Natural killer cell (primary cell): ENCODE measurements at regions not wholly inside any gene's neighbourhood (a gene's known extent, or its start where the extent isn't known, plus 50 kb on each side); places are given as distances from the start of the nearest gene placed in this dataset.

ENCODE experiments used
- ATAC-seq, 3 donors: fragments of 150-1000 bp in 2 of 3; fragments of 200-7000 bp in 1 of 3; cut with Tn5 transposase; 1 replicate in 1 of 3; 2 replicates in 2 of 3; pipeline ENCODE4 v1.10.0; 2021; ENCODE audit warnings: mild to moderate bottlenecking in 2 of 3, moderate library complexity in 2 of 3
- DNase-seq, 2 donors: peaks; one replicate each; pipeline versions ENCODE4 v3.0.0 to v3.0.0-alpha.2; 2013 to 2021; ENCODE audit warnings: mixed read lengths in 1 of 2
- H3K27ac ChIP-seq: one replicate; pipeline ENCODE4 v1.5.1; 2013; ENCODE audit warnings: mild to moderate bottlenecking, low read length
- H3K27me3 ChIP-seq: one replicate; pipeline ENCODE4 v1.6.1; 2013; ENCODE audit warnings: low read length; ENCODE audit not compliant: control insufficient read depth, insufficient read depth
- H3K36me3 ChIP-seq: one replicate; pipeline ENCODE4 v1.6.1; 2013; ENCODE audit warnings: low read length; ENCODE audit not compliant: control insufficient read depth, insufficient read depth
- H3K4me1 ChIP-seq: one replicate; pipeline ENCODE4 v1.6.1; 2013; ENCODE audit warnings: low read length; ENCODE audit not compliant: control insufficient read depth, insufficient read depth
- H3K4me3 ChIP-seq: one replicate; pipeline ENCODE4 v1.5.1; 2013; ENCODE audit warnings: low read length
- H3K9me3 ChIP-seq: one replicate; pipeline ENCODE4 v1.6.1; 2013; ENCODE audit warnings: low read length; ENCODE audit not compliant: control insufficient read depth, insufficient read depth
- H3K27ac Mint-ChIP-seq, 2 donors: one replicate each; pipeline ENCODE4 v1.8.0; 2022; ENCODE audit warnings: mild to moderate bottlenecking in 2 of 2, mixed read lengths in 2 of 2, moderate library complexity in 1 of 2
- H3K27me3 Mint-ChIP-seq, 2 donors: one replicate each; pipeline ENCODE4 v1.8.0; 2022; ENCODE audit warnings: low read depth in 2 of 2, mixed read lengths in 2 of 2
- H3K36me3 Mint-ChIP-seq: one replicate; pipeline ENCODE4 v1.8.0; 2022; ENCODE audit warnings: mixed read lengths
- H3K4me1 Mint-ChIP-seq, 2 donors: one replicate each; pipeline ENCODE4 v1.8.0; 2022; ENCODE audit warnings: mixed read lengths in 2 of 2
- H3K4me3 Mint-ChIP-seq: one replicate; pipeline ENCODE4 v1.8.0; 2022; ENCODE audit warnings: mild to moderate bottlenecking, moderate library complexity, mixed read lengths
- H3K9me3 Mint-ChIP-seq, 2 donors: one replicate each; pipeline ENCODE4 v1.8.0; 2022; ENCODE audit warnings: mixed read lengths in 2 of 2
- WGBS: methylation state at CpG from one replicate; pipeline ENCODE4 v1.1.7; 2013; ENCODE audit warnings: missing lambda C conversion rate; ENCODE audit not compliant: insufficient coverage; 5-methylcytosine and 5-hydroxymethylcytosine counted together
- intact Hi-C: fragments of 100-400 bp; cut with micrococcal nuclease; formaldehyde crosslinking; loops from one replicate; pipeline ENCODE4 v1.14.2; 2022
- TF ChIP-seq, protein P1 (sequence below): fragments of 200-600 bp; IDR thresholded peaks from one replicate; pipeline ENCODE4 v1.8.0; 2022; ENCODE audit warnings: antibody characterized with exemption

DNA sequence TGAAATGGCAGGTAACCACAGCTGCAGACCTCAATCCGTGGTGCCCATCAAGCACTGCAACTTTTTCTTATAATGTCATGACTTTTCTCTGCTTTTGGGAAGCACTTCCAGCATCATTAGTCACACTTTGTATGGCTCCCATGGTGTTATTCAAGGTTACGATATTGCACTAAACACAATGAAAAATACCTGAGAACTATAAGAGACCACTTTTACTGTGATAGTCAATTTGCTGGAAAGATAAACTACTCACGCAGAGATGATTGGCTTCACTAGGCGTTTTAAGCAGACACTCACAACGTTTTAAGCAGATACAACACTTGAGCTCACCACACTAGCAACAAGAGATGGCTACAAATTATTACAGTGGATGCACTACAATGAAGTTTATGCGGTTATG, 103.2 kb upstream of the CHRM3 start:
- 80% methylated on average over 6 of the region's 6 CpGs for WGBS
- H3K9me3 ChIP-seq = no peaks in the 10 kb centered on the region
- Mint-ChIP-seq H3K9me3 (peaks cover 10 to 11% of the 10 kb centered on the region in 2 donors), H3K4me3 (no peak overlapping the region), H3K4me1 (no peaks in the 10 kb centered on the region), H3K27me3 (no peaks in the 10 kb centered on the region), H3K36me3 (no peaks in the 10 kb centered on the region), H3K27ac (no peak overlapping the region)
- no peaks in the 10 kb centered on the region for H3K27me3 ChIP-seq
- no peaks in the 10 kb centered on the region for H3K36me3 ChIP-seq
- TF ChIP-seq, protein P1, sequence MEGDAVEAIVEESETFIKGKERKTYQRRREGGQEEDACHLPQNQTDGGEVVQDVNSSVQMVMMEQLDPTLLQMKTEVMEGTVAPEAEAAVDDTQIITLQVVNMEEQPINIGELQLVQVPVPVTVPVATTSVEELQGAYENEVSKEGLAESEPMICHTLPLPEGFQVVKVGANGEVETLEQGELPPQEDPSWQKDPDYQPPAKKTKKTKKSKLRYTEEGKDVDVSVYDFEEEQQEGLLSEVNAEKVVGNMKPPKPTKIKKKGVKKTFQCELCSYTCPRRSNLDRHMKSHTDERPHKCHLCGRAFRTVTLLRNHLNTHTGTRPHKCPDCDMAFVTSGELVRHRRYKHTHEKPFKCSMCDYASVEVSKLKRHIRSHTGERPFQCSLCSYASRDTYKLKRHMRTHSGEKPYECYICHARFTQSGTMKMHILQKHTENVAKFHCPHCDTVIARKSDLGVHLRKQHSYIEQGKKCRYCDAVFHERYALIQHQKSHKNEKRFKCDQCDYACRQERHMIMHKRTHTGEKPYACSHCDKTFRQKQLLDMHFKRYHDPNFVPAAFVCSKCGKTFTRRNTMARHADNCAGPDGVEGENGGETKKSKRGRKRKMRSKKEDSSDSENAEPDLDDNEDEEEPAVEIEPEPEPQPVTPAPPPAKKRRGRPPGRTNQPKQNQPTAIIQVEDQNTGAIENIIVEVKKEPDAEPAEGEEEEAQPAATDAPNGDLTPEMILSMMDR = no peak
- DNase-seq = no peak
- no peak overlapping the region for H3K4me3 ChIP-seq
- no peak for ATAC-seq
- no peak overlapping the region for H3K27ac ChIP-seq
- intact Hi-C loops = no loop called here
- no peaks in the 10 kb centered on the region for H3K4me1 ChIP-seq

DNA sequence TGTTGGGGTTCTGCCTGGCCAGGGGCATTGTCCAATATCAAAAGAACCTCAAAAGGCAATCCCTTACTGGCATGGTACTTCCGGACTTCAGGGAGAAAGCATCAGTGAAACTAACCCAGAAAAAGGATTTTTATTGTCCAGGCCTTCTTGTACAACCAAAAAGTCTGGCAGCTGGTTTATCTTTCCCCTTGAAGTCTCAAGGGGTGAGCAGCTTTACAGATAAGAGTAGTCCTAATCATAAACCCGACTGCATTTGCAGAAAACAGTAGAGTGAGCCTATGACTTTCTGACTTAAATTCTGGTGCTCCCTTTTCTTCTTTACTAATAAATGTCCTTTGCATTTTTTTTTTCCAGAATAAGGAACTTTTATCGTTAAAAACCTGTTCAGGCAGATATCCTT, 104.0 kb upstream of the CHRM3 start:
- peaks cover 10 to 11% of the 10 kb centered on the region in 2 donors for H3K9me3 Mint-ChIP-seq
- H3K36me3 ChIP-seq = no peaks in the 10 kb centered on the region
- no peak for ATAC-seq
- H3K4me3 Mint-ChIP-seq = no peak overlapping the region
- WGBS = 62% methylated on average over 3 of the region's 3 CpGs
- TF ChIP-seq, protein P1 = no peak
- no peaks in the 10 kb centered on the region for H3K4me1 Mint-ChIP-seq
- H3K27me3 ChIP-seq = no peaks in the 10 kb centered on the region
- H3K27ac ChIP-seq = no peak overlapping the region
- no peaks in the 10 kb centered on the region for H3K9me3 ChIP-seq
- no peaks in the 10 kb centered on the region for H3K27me3 Mint-ChIP-seq
- H3K36me3 Mint-ChIP-seq = no peaks in the 10 kb centered on the region
- H3K4me3 ChIP-seq = no peak overlapping the region
- no peak for DNase-seq
- H3K27ac Mint-ChIP-seq = no peak overlapping the region
- intact Hi-C loops = no loop called here
- H3K4me1 ChIP-seq = no peaks in the 10 kb centered on the region

DNA sequence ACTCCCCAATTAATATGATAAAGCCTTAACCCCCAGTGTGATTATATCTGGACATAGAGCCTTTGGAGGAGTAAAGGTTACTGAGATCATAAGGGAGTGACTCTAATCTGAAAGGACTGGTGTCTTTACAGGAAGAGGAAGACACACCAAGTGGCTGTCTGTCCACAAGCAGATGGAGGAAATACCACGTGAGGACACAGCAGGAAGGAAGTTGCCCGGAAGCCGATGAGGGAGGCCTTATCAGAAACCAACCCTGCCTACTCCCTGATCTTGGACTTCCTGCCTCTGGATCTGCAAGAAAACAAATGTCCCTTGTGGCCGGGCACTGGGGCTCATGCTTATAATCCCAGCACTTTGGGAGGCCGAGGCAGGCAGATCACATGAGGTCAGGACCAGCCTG, 110.3 kb upstream of the CHRM3 start:
- Histone ChIP-seq H3K27me3 (no peaks in the 10 kb centered on the region), H3K27ac (no peak overlapping the region), H3K4me1 (no peaks in the 10 kb centered on the region), H3K9me3 (peaks cover 3% of the 10 kb centered on the region), H3K36me3 (no peaks in the 10 kb centered on the region), H3K4me3 (no peak overlapping the region)
- WGBS = 44% methylated on average over 5 of the region's 5 CpGs
- DNase-seq = no peak
- no peaks in the 10 kb centered on the region for H3K4me1 Mint-ChIP-seq
- no peak overlapping the region for H3K27ac Mint-ChIP-seq
- no peaks in the 10 kb centered on the region for H3K36me3 Mint-ChIP-seq
- no peak overlapping the region for H3K4me3 Mint-ChIP-seq
- TF ChIP-seq, protein P1 = no peak
- peaks cover 12 to 13% of the 10 kb centered on the region in 2 donors for H3K9me3 Mint-ChIP-seq
- intact Hi-C loops = no loop called here
- H3K27me3 Mint-ChIP-seq = no peaks in the 10 kb centered on the region
- ATAC-seq = no peak

DNA sequence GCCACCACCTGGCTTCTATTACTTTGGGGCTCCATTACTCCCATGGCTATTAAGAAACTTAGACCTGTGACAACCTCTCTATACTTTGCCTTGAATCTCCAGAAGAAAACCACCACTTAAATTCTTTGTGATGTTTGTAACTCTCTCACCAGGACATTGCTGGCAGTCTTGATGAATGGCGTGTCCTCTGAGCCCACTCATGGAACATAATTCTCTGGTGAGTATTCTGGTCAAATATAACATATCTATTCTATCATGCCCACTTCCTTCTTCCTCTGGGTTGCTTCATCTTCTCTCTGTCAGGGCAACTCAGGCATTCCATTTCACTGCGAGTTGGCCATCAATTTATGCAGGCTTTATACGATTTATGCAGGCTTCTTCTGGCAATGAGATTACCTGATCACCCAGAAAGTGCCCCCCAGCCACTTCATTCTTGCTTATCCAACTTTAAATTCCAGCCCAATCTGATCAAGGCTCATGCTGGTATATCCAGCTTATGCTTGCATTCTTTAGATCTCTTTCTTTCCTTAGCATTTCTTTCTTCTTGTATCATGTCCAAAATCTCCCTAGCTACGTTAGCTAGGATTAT, 112.0 kb upstream of the CHRM3 start:
- Histone ChIP-seq H3K27me3 (no peaks in the 10 kb centered on the region), H3K4me3 (no peak overlapping the region), H3K36me3 (no peaks in the 10 kb centered on the region), H3K4me1 (no peaks in the 10 kb centered on the region), H3K9me3 (peaks cover 3% of the 10 kb centered on the region), H3K27ac (no peak overlapping the region)
- Mint-ChIP-seq H3K27ac (no peak overlapping the region), H3K4me1 (no peaks in the 10 kb centered on the region), H3K9me3 (peaks cover 10 to 17% of the 10 kb centered on the region in 2 donors), H3K4me3 (no peak overlapping the region), H3K36me3 (no peaks in the 10 kb centered on the region), H3K27me3 (no peaks in the 10 kb centered on the region)
- 82% methylated on average over 4 of the region's 4 CpGs for WGBS
- no peak for ATAC-seq
- intact Hi-C loops = no loop called here
- DNase-seq = no peak
- TF ChIP-seq, protein P1 = no peak
